T47D (cell line): ENCODE measurements at regions not wholly inside any gene's neighbourhood (a gene's known extent, or its start where the extent isn't known, plus 50 kb on each side); places are given as distances from the start of the nearest gene placed in this dataset.

ENCODE experiments used
- DNase-seq, 2 experiments: peaks; one replicate each; pipeline versions ENCODE4 v3.0.0 to v3.0.0-alpha.2; 2011 to 2012; ENCODE audit warnings: low read depth in 1 of 2, low spot score in 1 of 2
- JUND ChIP-seq: IDR thresholded peaks from 2 replicates; pipeline ENCODE4 v1.6.1; 2012; ENCODE audit warnings: low read depth
- in situ Hi-C: cut with HindIII; loops from 2 replicates; pipeline ENCODE4 v1.10.0; 2016; ENCODE audit warnings: low sequenced_read_pairs, low pct_unique_long_range_greater_than_20kb

GRCh38 chr16:79264237-79265109 is 336.1 kb downstream of the MAF start:
- no peak for TF ChIP-seq JUND
- in situ Hi-C loops = no loop called here
- no peak for DNase-seq

GRCh38 chr16:79263425-79263824 is 337.1 kb downstream of the MAF start:
- no peak for TF ChIP-seq JUND
- DNase-seq = no peak
- in situ Hi-C loops = no loop called here
